ENCODE measurements at regions not wholly inside any gene's neighbourhood (a gene's known extent, or its start where the extent isn't known, plus 50 kb on each side); places are given as distances from the start of the nearest gene placed in this dataset.

DNA sequence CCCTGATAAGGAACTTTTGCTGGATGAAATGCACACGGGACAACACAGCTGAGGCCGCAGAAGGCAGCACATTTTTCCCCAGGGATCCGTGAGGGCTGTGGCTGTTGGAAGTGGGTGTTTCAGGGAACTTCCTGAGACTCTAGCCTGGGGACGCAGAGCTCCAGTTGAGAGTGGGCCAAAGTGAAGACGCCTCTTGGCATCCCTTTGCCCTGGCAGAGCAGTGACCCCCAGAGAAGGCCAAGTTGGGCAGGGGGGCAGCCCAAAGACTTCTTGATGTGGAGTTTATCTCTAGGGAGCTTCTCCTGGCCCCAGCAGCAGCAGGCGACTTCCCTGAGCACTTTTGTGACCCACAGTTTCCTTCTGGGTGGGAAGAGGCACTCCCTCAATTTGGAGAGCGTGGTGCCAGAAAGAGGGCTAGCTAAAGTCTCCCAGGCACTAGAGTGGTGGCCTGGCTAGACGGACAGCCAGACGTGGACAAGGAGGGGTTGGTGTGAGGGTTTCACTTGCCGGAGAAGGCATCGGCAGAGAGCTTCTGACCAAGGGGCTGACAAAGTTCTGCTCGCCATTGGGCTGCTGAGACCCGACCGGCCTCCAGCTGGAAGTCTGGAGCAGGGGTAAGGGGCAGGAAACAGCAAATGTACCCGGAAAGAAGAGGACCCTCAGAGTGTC, 108.8 kb downstream of the ACKR3 start:
- Histone ChIP-seq H3K9me3 (no peaks in the 10 kb centered on the region), H3K27me3 (no peaks in the 10 kb centered on the region), H3K27ac (no peak overlapping the region), H3K36me3 (no peaks in the 10 kb centered on the region), H3K4me3 (no peak overlapping the region), H3K4me1 (peaks cover 0 to 15% of the 10 kb centered on the region in 2 donors)
- DNase-seq (ENCODE audit: low spot score), result no peak
- TF ChIP-seq, protein P1, sequence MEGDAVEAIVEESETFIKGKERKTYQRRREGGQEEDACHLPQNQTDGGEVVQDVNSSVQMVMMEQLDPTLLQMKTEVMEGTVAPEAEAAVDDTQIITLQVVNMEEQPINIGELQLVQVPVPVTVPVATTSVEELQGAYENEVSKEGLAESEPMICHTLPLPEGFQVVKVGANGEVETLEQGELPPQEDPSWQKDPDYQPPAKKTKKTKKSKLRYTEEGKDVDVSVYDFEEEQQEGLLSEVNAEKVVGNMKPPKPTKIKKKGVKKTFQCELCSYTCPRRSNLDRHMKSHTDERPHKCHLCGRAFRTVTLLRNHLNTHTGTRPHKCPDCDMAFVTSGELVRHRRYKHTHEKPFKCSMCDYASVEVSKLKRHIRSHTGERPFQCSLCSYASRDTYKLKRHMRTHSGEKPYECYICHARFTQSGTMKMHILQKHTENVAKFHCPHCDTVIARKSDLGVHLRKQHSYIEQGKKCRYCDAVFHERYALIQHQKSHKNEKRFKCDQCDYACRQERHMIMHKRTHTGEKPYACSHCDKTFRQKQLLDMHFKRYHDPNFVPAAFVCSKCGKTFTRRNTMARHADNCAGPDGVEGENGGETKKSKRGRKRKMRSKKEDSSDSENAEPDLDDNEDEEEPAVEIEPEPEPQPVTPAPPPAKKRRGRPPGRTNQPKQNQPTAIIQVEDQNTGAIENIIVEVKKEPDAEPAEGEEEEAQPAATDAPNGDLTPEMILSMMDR (IDR thresholded peaks at IDR 0.05), result no peak

DNA sequence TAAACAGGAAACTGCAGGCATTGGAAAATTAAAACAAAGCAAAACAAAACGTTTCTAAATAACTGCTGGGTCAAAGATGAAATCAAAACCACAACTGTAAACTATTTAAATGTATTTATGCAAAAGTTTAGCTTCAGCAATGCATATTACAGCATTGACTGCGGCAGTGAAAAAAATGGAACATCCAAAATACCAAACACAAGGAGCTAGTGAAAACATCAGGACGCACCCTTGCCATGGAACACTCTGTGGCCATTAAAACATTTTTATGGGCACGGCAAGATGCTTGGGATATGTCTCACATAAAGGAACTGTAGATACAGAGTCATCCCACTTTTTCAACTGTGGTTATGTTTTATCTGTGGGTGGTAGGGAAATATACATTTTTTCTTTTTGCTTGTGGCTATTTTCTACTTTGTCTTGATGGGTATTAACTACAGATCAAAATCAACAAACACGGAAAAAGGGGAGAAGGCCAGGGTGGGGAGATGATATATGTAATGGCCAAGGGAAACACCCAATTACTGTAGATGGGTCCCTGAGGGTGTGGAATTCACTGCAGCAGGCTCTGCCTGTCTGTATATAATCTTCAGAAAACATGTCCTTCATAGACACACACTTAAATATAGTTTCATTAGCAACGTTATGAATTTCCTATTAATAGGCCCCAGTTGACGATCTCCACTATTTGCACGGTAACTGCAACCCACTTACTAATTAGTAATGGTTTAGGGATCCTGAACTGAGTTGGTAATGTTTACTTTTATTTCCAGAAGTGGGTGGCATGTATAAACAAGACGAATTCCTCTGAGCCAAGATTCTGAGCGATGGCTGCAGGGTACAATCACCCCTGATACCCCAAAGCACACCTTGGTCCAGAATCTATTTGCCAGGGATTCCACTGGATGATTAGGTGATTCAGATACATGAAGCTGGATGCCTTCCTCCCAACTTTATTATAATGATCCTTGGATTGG, 110.5 kb downstream of the ACKR3 start:
- no peak for DNase-seq (ENCODE audit: low spot score)

DNA sequence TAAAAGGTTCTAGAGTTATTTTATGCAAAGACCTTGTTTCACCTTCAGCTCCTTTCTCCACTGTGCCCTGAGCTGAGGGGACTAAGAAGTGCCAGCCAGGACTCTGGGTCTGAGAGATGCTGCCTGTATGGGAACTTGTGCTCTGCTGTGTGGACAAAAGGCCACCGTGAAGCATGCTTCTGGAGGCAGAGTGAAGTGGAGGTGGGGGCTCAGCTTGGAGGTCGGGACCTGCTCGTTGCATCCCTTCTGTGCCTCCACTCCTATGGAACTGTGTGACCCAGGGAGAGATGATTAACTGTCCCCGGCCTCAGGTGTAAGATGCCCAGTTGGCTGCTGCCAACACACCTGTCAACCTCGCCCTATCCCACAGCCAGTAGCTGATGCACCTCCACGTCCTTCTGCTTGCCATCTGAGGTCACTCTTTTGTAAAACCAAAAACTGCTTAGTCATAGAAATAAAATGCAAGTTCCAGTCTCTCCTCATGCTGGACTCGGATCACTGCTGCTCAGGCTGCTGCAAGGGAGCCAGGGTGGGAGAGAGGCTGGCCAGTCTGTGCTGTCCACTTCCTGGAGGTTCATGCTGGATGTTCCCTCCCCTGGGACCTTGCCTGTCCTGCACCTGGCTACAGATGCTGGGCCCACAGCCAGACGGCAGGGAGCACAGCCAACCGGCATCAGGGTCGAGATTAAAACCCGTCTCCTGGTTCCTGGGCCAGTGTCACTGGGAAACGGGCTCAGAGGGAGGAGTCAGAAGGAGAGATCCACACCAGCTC, 113.2 kb downstream of the ACKR3 start:
- H3K9me3 ChIP-seq, result no peaks in the 10 kb centered on the region
- TF ChIP-seq, protein P1 (IDR thresholded peaks at IDR 0.05), result no peak
- H3K36me3 ChIP-seq, result no peaks in the 10 kb centered on the region
- no peak overlapping the region for H3K27ac ChIP-seq
- no peak for DNase-seq (ENCODE audit: low spot score)
- peaks cover 0 to 7% of the 10 kb centered on the region in 2 donors for H3K4me1 ChIP-seq
- no peaks in the 10 kb centered on the region for H3K27me3 ChIP-seq
- no peak overlapping the region for H3K4me3 ChIP-seq

More for the DNA sequence above, 110.5 kb downstream of the ACKR3 start:
- Histone ChIP-seq H3K9me3 (no peaks in the 10 kb centered on the region), H3K4me3 (no peak overlapping the region), H3K4me1 (peaks cover 0 to 14% of the 10 kb centered on the region in 2 donors), H3K27ac (no peak overlapping the region), H3K27me3 (no peaks in the 10 kb centered on the region), H3K36me3 (no peaks in the 10 kb centered on the region)
- TF ChIP-seq, protein P1 (IDR thresholded peaks at IDR 0.05), result no peak

DNA sequence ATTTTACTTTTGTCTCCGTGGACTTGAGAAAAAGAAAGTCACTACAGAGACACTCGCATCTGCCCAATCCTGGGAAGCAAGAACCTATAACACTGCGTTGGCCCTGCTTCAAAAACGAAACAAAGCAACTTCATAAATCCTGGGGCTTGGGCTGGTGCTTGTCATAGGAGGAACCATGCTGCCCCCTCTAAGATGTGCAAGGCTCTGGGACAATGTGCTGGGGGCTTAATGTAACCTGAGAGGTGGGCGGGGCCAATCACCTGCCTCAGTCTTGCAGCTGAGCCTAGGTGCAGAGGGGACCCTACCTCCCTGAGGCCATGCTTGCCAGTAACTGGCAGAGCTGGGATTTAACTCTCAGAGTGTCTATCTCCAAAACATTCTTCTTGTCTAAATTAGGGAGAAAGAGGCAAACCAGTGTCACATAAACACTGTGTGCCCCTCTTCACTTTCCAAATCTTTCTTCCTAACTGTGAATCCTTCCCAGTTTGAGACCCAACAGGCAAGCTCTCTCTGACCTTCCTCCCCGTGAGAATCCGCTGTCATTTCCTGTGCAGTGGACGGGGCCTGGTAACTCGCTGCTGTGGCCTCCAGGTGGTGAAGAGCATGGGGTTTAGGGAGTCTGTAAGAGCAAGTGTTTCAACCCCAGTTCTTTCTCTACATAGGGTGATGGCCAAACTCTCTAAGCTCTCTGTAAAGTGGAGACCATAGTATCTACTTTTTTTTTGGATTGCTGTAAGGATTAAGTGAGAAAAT, 115.1 kb downstream of the ACKR3 start:
- DNase-seq (ENCODE audit: low spot score), result no peak
- H3K4me1 ChIP-seq, result peaks cover 0 to 24% of the 10 kb centered on the region in 2 donors

More for the DNA sequence above, 115.1 kb downstream of the ACKR3 start:
- H3K9me3 ChIP-seq, result no peaks in the 10 kb centered on the region
- no peak overlapping the region for H3K4me3 ChIP-seq
- no peaks in the 10 kb centered on the region for H3K27me3 ChIP-seq
- H3K36me3 ChIP-seq, result no peaks in the 10 kb centered on the region
- H3K27ac ChIP-seq, result no peak overlapping the region
- TF ChIP-seq, protein P1 (IDR thresholded peaks at IDR 0.05), result no peak
